GM12878 (cell line): ENCODE measurements at regions not wholly inside any gene's neighbourhood (a gene's known extent, or its start where the extent isn't known, plus 50 kb on each side); places are given as distances from the start of the nearest gene placed in this dataset.

Source experiments
- ATAC-seq: fragments of 200-7000 bp; cut with Tn5 transposase; 3 replicates; pipeline ENCODE4 v1.9.1; 2020; ENCODE audit warnings: mild to moderate bottlenecking, moderate library complexity
- BruUV-seq: library from RNA; stranded (reverse); fragments of 400-500 nt; replicated peaks from 2 replicates; lab custom pipeline; 2021; lab: Mats Ljungman, UMichigan
- CTCF ChIA-PET: fragments of 300-600 bp; sonication (Branson Sonifier 250); formaldehyde crosslinking; extraction: SDS; loops from one replicate; lab custom pipeline; 2021; ENCODE audit warnings: inconsistent platforms; lab: Yijun Ruan, JAX
- POLR2A ChIA-PET: fragments of 350-600 bp; formaldehyde crosslinking; extraction: SDS; loops from one replicate; lab custom pipeline; 2021; ENCODE audit warnings: inconsistent platforms; lab: Charles Lee
- RAD21 ChIA-PET: fragments of 300-600 bp; sonication (Branson Sonifier 250); formaldehyde crosslinking; loops from one replicate; lab custom pipeline; 2023; ENCODE audit warnings: antibody characterized with exemption; ENCODE audit not compliant: unreplicated experiment; lab: Charles Lee
- SMC1A ChIA-PET: fragments of 300-600 bp; sonication (Branson Sonifier 250); formaldehyde crosslinking; loops from one replicate; lab custom pipeline; 2023; ENCODE audit not compliant: unreplicated experiment, uncharacterized antibody; lab: Charles Lee
- DNase-seq: peaks from one replicate; pipeline ENCODE4 v3.0.0-alpha.2; 2011; ENCODE audit warnings: low read depth, low spot score
- FAIRE-seq: peaks from 3 replicates; lab custom pipeline; 2011; peaks lifted over from hg19 to GRCh38; lab: Jason Lieb, UNC
- H2AFZ ChIP-seq: 2 replicates; pipeline ENCODE4 v1.6.0; 2011; ENCODE audit warnings: low read depth, low read length, control low read depth; ENCODE audit not compliant: control insufficient read depth
- H3K27ac ChIP-seq: 2 replicates; pipeline ENCODE4 v1.5.1; 2011; ENCODE audit warnings: control low read depth; ENCODE audit not compliant: control insufficient read depth, insufficient read depth
- H3K27me3 ChIP-seq, 2 experiments: replicated peaks in 1 of 2; 2 replicates each; pipeline versions ENCODE4 v1.6.0 to v1.6.1; 2011; ENCODE audit warnings: low read length in 1 of 2; ENCODE audit not compliant: control insufficient read depth in 2 of 2, insufficient read depth in 2 of 2
- H3K36me3 ChIP-seq, 2 experiments: 2 replicates each; pipeline ENCODE4 v1.5.1; 2011; ENCODE audit warnings: low read length in 1 of 2; ENCODE audit not compliant: control insufficient read depth in 2 of 2, insufficient read depth in 2 of 2
- H3K4me1 ChIP-seq: 2 replicates; pipeline ENCODE4 v1.6.1; 2011; ENCODE audit warnings: mild to moderate bottlenecking, low read length, moderate library complexity, mixed read lengths; ENCODE audit not compliant: control insufficient read depth, insufficient read depth
- H3K4me2 ChIP-seq: 2 replicates; pipeline ENCODE4 v1.6.0; 2011; ENCODE audit warnings: control low read depth; ENCODE audit not compliant: control insufficient read depth, insufficient read depth
- H3K4me3 ChIP-seq: fragments of 200-600 bp; sonication (generic); 2 replicates; pipeline ENCODE4 v1.5.1; 2016
- H3K79me2 ChIP-seq: 2 replicates; pipeline ENCODE4 v1.6.0; 2011; ENCODE audit warnings: low read length; ENCODE audit not compliant: control insufficient read depth, insufficient read depth
- H3K9ac ChIP-seq: 2 replicates; pipeline ENCODE4 v1.8.0; 2011; ENCODE audit warnings: low read length, control low read depth, mixed read lengths; ENCODE audit not compliant: control insufficient read depth, insufficient read depth
- H3K9me3 ChIP-seq: replicated peaks from 3 replicates; pipeline ENCODE4 v1.5.1; 2011; ENCODE audit warnings: mild to moderate bottlenecking, low read length; ENCODE audit not compliant: control insufficient read depth, insufficient read depth
- H4K20me1 ChIP-seq: 2 replicates; pipeline ENCODE4 v1.6.0; 2011; ENCODE audit not compliant: control insufficient read depth, insufficient read depth
- CHD1 ChIP-seq: IDR thresholded peaks from 2 replicates; pipeline ENCODE4 v1.6.1; 2012; ENCODE audit warnings: low read depth, low read length, improper control_type of control experiment
- CHD2 ChIP-seq: IDR thresholded peaks from 2 replicates; pipeline ENCODE4 v1.6.1; 2011; ENCODE audit warnings: low read depth, low read length, improper control_type of control experiment, borderline replicate concordance
- CUX1 ChIP-seq: IDR thresholded peaks from 2 replicates; pipeline ENCODE4 v1.6.1; 2012; ENCODE audit warnings: improper control_type of control experiment, low read depth, low read length; ENCODE audit not compliant: insufficient replicate concordance
- MEF2B ChIP-seq: fragments of 450-650 bp; IDR thresholded peaks from 2 replicates; pipeline ENCODE4 v1.6.1; 2018; ENCODE audit warnings: mild to moderate bottlenecking, moderate library complexity; ENCODE audit not compliant: partially characterized antibody, poor library complexity, severe bottlenecking
- MYB ChIP-seq: fragments of 150-350 bp; IDR thresholded peaks from 2 replicates; pipeline ENCODE4 v1.6.1; 2014; ENCODE audit warnings: mild to moderate bottlenecking, low read depth, low read length, borderline replicate concordance
- PAX8 ChIP-seq: fragments of 450-650 bp; IDR thresholded peaks from 2 replicates; pipeline ENCODE4 v1.6.1; 2017; ENCODE audit warnings: mild to moderate bottlenecking, moderate library complexity
- SMAD1 ChIP-seq: fragments of 450-650 bp; IDR thresholded peaks from 2 replicates; pipeline ENCODE4 v1.6.1; 2018; ENCODE audit warnings: mild to moderate bottlenecking, low read depth; ENCODE audit not compliant: partially characterized antibody
- SP1 ChIP-seq: IDR thresholded peaks from one replicate; pipeline ENCODE4 v1.6.1; 2011; ENCODE audit warnings: low read depth, low read length
- SREBF2 ChIP-seq: IDR thresholded peaks from 2 replicates; pipeline ENCODE4 v1.6.1; 2012; ENCODE audit warnings: mild to moderate bottlenecking, low read length
- SUZ12 ChIP-seq: fragments of 200-600 bp; sonication (generic); IDR thresholded peaks from one replicate; pipeline ENCODE4 v1.6.1; 2018; ENCODE audit warnings: antibody characterized with exemption, mild to moderate bottlenecking; ENCODE audit not compliant: unreplicated experiment
- ZNF274 ChIP-seq: IDR thresholded peaks from one replicate; pipeline ENCODE4 v1.8.0; 2011; ENCODE audit not compliant: insufficient read length, insufficient read depth
- WGBS: methylation state at CpG from one replicate; pipeline ENCODE4 v1.1.6; 2016; ENCODE audit warnings: low lambda C conversion rate; ENCODE audit not compliant: insufficient replicate concordance, insufficient coverage; ENCODE audit errors: missing lambda C conversion rate; 5-methylcytosine and 5-hydroxymethylcytosine counted together
- in situ Hi-C: fragments of 300-500 bp; cut with MboI; formaldehyde crosslinking; loops from 9 replicates; pipeline ENCODE4 v1.14.3; 2018; ENCODE audit warnings: mixed read lengths
- intact Hi-C: fragments of 100-400 bp; cut with micrococcal nuclease; formaldehyde crosslinking; loops from one replicate; pipeline ENCODE4 v1.14.2; 2022; ENCODE audit not compliant: unreplicated experiment

GRCh38 chr7:131900785-131901287 lies 344.4 kb upstream of the PODXL start:
- intact Hi-C loops: no loop called here
- Histone ChIP-seq H3K4me3 (no peak overlapping the region), H3K27ac (no peak overlapping the region), H3K36me3 (no peaks in the 10 kb centered on the region), H3K79me2 (no peaks in the 10 kb centered on the region)
- WGBS: 9% methylated on average over 1 of the region's 1 CpG
- ChIA-PET CTCF (interaction anchor here (1.3 to 1.6 kb wide), 2 partner anchors 42 to 44 kb away, joined by 3 to 4 read pairs; no protein-coding TSS in a partner anchor), RAD21 (no interaction called here)
- TF ChIP-seq ZNF274: no peak
- no peak for TF ChIP-seq SP1
- TF ChIP-seq PAX8: no peak
- TF ChIP-seq CHD1: no peak
- no peak for TF ChIP-seq SUZ12
- TF ChIP-seq, all 136 proteins: peak for 0
- in situ Hi-C loops: no loop called here
- Histone ChIP-seq H4K20me1 (no peaks in the 10 kb centered on the region), H3K4me1 (no peaks in the 10 kb centered on the region), H3K9me3 (no peaks in the 10 kb centered on the region; the same call in 1 of the 3 replicates), H3K9ac (no peak overlapping the region), H3K27me3 (no peaks in the 10 kb centered on the region), H2AFZ (no peak overlapping the region), H3K4me2 (no peak overlapping the region)
- FAIRE-seq: no peak
- no TSS peak for BruUV-seq
- no peak for DNase-seq
- POLR2A ChIA-PET: no interaction called here
- ATAC-seq: no peak
- SMC1A ChIA-PET: interaction anchor here (0.6 kb wide), 1 partner anchor 392 kb away, joined by 3 read pairs; no protein-coding TSS in a partner anchor

- ATAC-seq: no peak
- in situ Hi-C loops (no loop called here), intact Hi-C loops (no loop called here)
- no TSS peak for BruUV-seq
- ChIA-PET CTCF (interaction anchor here (1.3 to 1.6 kb wide), 2 partner anchors 40 to 45 kb away, joined by 3 to 4 read pairs; no protein-coding TSS in a partner anchor), SMC1A (no interaction called here), RAD21 (no interaction called here), POLR2A (no interaction called here)
- 10% methylated on average over 4 of the region's 4 CpGs for WGBS
- no peaks in the 10 kb centered on the region for H3K79me2 ChIP-seq
- no peaks in the 10 kb centered on the region; the same call in 1 of the 3 replicates for H3K9me3 ChIP-seq
- H3K4me2 ChIP-seq: no peak overlapping the region
- H3K4me1 ChIP-seq: no peaks in the 10 kb centered on the region
- no peak overlapping the region for H3K9ac ChIP-seq
- H3K36me3 ChIP-seq: no peaks in the 10 kb centered on the region
- H3K27ac ChIP-seq: no peak overlapping the region
- H3K27me3 ChIP-seq: no peaks in the 10 kb centered on the region
- DNase-seq: no peak
- no peaks in the 10 kb centered on the region for H4K20me1 ChIP-seq
- no peak overlapping the region for H2AFZ ChIP-seq
- H3K4me3 ChIP-seq: no peak overlapping the region
- no peak for FAIRE-seq
- TF ChIP-seq SMAD1: no peak
- TF ChIP-seq CUX1: no peak
- TF ChIP-seq MYB: no peak
- no peak for TF ChIP-seq CHD2
- no peak for TF ChIP-seq SREBF2
- TF ChIP-seq MEF2B: no peak
Measured at GRCh38 chr7:131899271-131900030, 343.0 kb upstream of the PODXL start.
